Common myeloid progenitor, CD34-positive (primary cell): ENCODE measurements at regions not wholly inside any gene's neighbourhood (a gene's known extent, or its start where the extent isn't known, plus 50 kb on each side); places are given as distances from the start of the nearest gene placed in this dataset.

Experiments used
- CTCF ChIA-PET: fragments of 350-600 bp; sonication (Branson Sonifier 250); formaldehyde crosslinking; loops from one replicate; lab custom pipeline; 2021; ENCODE audit warnings: antibody characterized with exemption; lab: Charles Lee
- POLR2A ChIA-PET: fragments of 350-600 bp; sonication (Branson Sonifier 250); formaldehyde crosslinking; loops from one replicate; lab custom pipeline; 2021; ENCODE audit warnings: antibody characterized with exemption; lab: Charles Lee
- DNase-seq, 3 donors: peaks; one replicate each; pipeline versions ENCODE4 v3.0.0 to v3.0.0-alpha.2; 2013
- H3K27ac ChIP-seq, 2 experiments: 1 replicate in 1 of 2; 2 replicates in 1 of 2; pipeline ENCODE4 v1.7.0; 2013; ENCODE audit warnings: inconsistent platforms in 2 of 2, low read length in 2 of 2, mild to moderate bottlenecking in 2 of 2, low read depth in 1 of 2, moderate library complexity in 1 of 2; ENCODE audit not compliant: severe bottlenecking in 2 of 2, insufficient read depth in 1 of 2, poor library complexity in 1 of 2
- H3K27me3 ChIP-seq, 5 experiments: replicated peaks in 2 of 5; 1 replicate in 3 of 5; 2 replicates in 2 of 5; pipeline versions ENCODE4 v1.6.1 to v1.7.0; 2013; ENCODE audit warnings: low read length in 4 of 5, mild to moderate bottlenecking in 2 of 5, moderate library complexity in 2 of 5, inconsistent platforms in 1 of 5; ENCODE audit not compliant: insufficient read depth in 5 of 5, control insufficient read depth in 4 of 5
- H3K36me3 ChIP-seq, 4 experiments: 1 replicate in 2 of 4; 2 replicates in 2 of 4; pipeline versions ENCODE4 v1.6.1 to v1.7.0; 2013; ENCODE audit warnings: low read length in 3 of 4, control low read depth in 1 of 4, mild to moderate bottlenecking in 1 of 4; ENCODE audit not compliant: control insufficient read depth in 4 of 4, insufficient read depth in 4 of 4
- H3K4me1 ChIP-seq, 4 experiments: 1 replicate in 3 of 4; 2 replicates in 1 of 4; pipeline versions ENCODE4 v1.6.1 to v1.7.1; 2013; ENCODE audit warnings: low read length in 3 of 4, mild to moderate bottlenecking in 3 of 4, control low read depth in 1 of 4, inconsistent platforms in 1 of 4, moderate library complexity in 1 of 4; ENCODE audit not compliant: control insufficient read depth in 4 of 4, insufficient read depth in 4 of 4; ENCODE audit errors: control extremely low read depth in 1 of 4
- H3K4me3 ChIP-seq, 7 experiments: 1 replicate in 4 of 7; 2 replicates in 3 of 7; pipeline versions ENCODE4 v1.5.1 to v1.7.0; 2013; ENCODE audit warnings: mild to moderate bottlenecking in 7 of 7, low read length in 6 of 7, moderate library complexity in 6 of 7, inconsistent platforms in 2 of 7, low read depth in 2 of 7, control low read depth in 1 of 7; ENCODE audit not compliant: insufficient read depth in 4 of 7, control insufficient read depth in 1 of 7; ENCODE audit errors: extremely low read depth in 1 of 7
- H3K9me3 ChIP-seq, 5 experiments: 1 replicate in 4 of 5; 2 replicates in 1 of 5; pipeline versions ENCODE4 v1.6.1 to v1.7.1; 2013; ENCODE audit warnings: low read length in 4 of 5, mild to moderate bottlenecking in 2 of 5, inconsistent platforms in 1 of 5, low read depth in 1 of 5, moderate library complexity in 1 of 5; ENCODE audit not compliant: control insufficient read depth in 4 of 5, insufficient read depth in 2 of 5; ENCODE audit errors: control extremely low read depth in 1 of 5
- WGBS: methylation state at CpG from one replicate; pipeline ENCODE4 v1.1.5; 2013; ENCODE audit not compliant: insufficient coverage; 5-methylcytosine and 5-hydroxymethylcytosine counted together

- Histone ChIP-seq H3K9me3 (peaks cover 0 to 1% (median 0%) of the 10 kb centered on the region in 5 experiments), H3K36me3 (no peaks in the 10 kb centered on the region), H3K4me1 (no peaks in the 10 kb centered on the region), H3K27ac (no peak overlapping the region), H3K4me3 (no peak overlapping the region), H3K27me3 (no peaks in the 10 kb centered on the region)
- no peak for DNase-seq
- ChIA-PET CTCF (no interaction called here), POLR2A (no interaction called here)
These were observed 370.1 kb downstream of the ADRA2A start for GRCh38 chr10:111446966-111447365.

- CTCF ChIA-PET, result no interaction called here
- DNase-seq, result no peak
- H3K27me3 ChIP-seq, result no peaks in the 10 kb centered on the region
- H3K27ac ChIP-seq, result no peak overlapping the region
- POLR2A ChIA-PET, result no interaction called here
- H3K4me1 ChIP-seq, result no peaks in the 10 kb centered on the region
- 20% methylated on average over 1 of the region's 3 CpGs for WGBS
- H3K4me3 ChIP-seq, result no peak overlapping the region
- H3K36me3 ChIP-seq, result no peaks in the 10 kb centered on the region
- H3K9me3 ChIP-seq, result no peaks in the 10 kb centered on the region
These were observed 375.3 kb downstream of the ADRA2A start for GRCh38 chr10:111452153-111452552.

- Histone ChIP-seq H3K27me3 (peaks cover 0 to 2% (median 0%) of the 10 kb centered on the region in 5 experiments), H3K27ac (no peak overlapping the region), H3K4me1 (no peaks in the 10 kb centered on the region), H3K36me3 (no peaks in the 10 kb centered on the region), H3K9me3 (no peaks in the 10 kb centered on the region), H3K4me3 (no peak overlapping the region)
- no CpG with 5 or more reads among the region's 2 CpGs for WGBS
- CTCF ChIA-PET, result no interaction called here
- DNase-seq, result no peak
- POLR2A ChIA-PET, result no interaction called here
These were observed 379.1 kb downstream of the ADRA2A start for GRCh38 chr10:111455776-111456426.

- Histone ChIP-seq H3K36me3 (no peaks in the 10 kb centered on the region), H3K4me1 (no peaks in the 10 kb centered on the region), H3K9me3 (no peaks in the 10 kb centered on the region), H3K27ac (no peak overlapping the region), H3K4me3 (no peak overlapping the region), H3K27me3 (peaks cover 0 to 2% (median 0%) of the 10 kb centered on the region in 5 experiments)
- WGBS, result 82% methylated on average over 1 of the region's 1 CpG
- no peak for DNase-seq
- ChIA-PET POLR2A (no interaction called here), CTCF (no interaction called here)
These were observed 381.4 kb downstream of the ADRA2A start for GRCh38 chr10:111458256-111458655.

- ChIA-PET CTCF (no interaction called here), POLR2A (no interaction called here)
- Histone ChIP-seq H3K4me1 (no peaks in the 10 kb centered on the region), H3K4me3 (no peak overlapping the region), H3K9me3 (no peaks in the 10 kb centered on the region), H3K27me3 (peaks cover 0 to 2% (median 0%) of the 10 kb centered on the region in 5 experiments), H3K27ac (no peak overlapping the region), H3K36me3 (no peaks in the 10 kb centered on the region)
- DNase-seq, result no peak
- no CpG with 5 or more reads among the region's 2 CpGs for WGBS
These were observed 383.1 kb downstream of the ADRA2A start for GRCh38 chr10:111459967-111460366.

- Histone ChIP-seq H3K27me3 (peaks cover 0 to 2% (median 0%) of the 10 kb centered on the region in 5 experiments), H3K4me3 (no peak overlapping the region), H3K9me3 (no peaks in the 10 kb centered on the region), H3K36me3 (no peaks in the 10 kb centered on the region), H3K4me1 (no peaks in the 10 kb centered on the region), H3K27ac (no peak overlapping the region)
- CTCF ChIA-PET, result no interaction called here
- DNase-seq, result no peak
- POLR2A ChIA-PET, result no interaction called here
- 100% methylated on average over 4 of the region's 7 CpGs for WGBS
These were observed 395.6 kb downstream of the ADRA2A start for GRCh38 chr10:111472445-111472844.

- ChIA-PET POLR2A (interaction anchor here (0.7 kb wide), 1 partner anchor 8 kb away, joined by 3 read pairs; no protein-coding TSS in a partner anchor), CTCF (no interaction called here)
- no peak overlapping the region for H3K4me3 ChIP-seq
- no peaks in the 10 kb centered on the region for H3K4me1 ChIP-seq
- DNase-seq, result no peak
- no peaks in the 10 kb centered on the region for H3K36me3 ChIP-seq
- H3K9me3 ChIP-seq, result no peaks in the 10 kb centered on the region
- H3K27ac ChIP-seq, result no peak overlapping the region
- H3K27me3 ChIP-seq, result peaks cover 0 to 2% (median 0%) of the 10 kb centered on the region in 5 experiments
- WGBS, result 64% methylated on average over 3 of the region's 3 CpGs
These were observed 396.5 kb downstream of the ADRA2A start for GRCh38 chr10:111473361-111473760.
